Neural cell (in vitro differentiated cells): ENCODE measurements at regions not wholly inside any gene's neighbourhood (a gene's known extent, or its start where the extent isn't known, plus 50 kb on each side); places are given as distances from the start of the nearest gene placed in this dataset.

Source experiments
- H2AFZ ChIP-seq: fragments of 200-600, 300-800 bp; sonication (generic), shearing (Covaris generic); 2 replicates; pipeline ENCODE4 v1.6.0; 2014; ENCODE audit warnings: low read depth, mild to moderate bottlenecking, antibody characterized with exemption, low read length, moderate library complexity
- H3F3A ChIP-seq: fragments of 200-600 bp; shearing (Covaris generic); 2 replicates; pipeline ENCODE4 v1.6.1; 2016; ENCODE audit warnings: mild to moderate bottlenecking, moderate library complexity, mixed read lengths, antibody characterized with exemption, low read length; ENCODE audit not compliant: insufficient read depth, poor library complexity, severe bottlenecking
- H3K27ac ChIP-seq: fragments of 200-600, 300-800 bp; sonication (generic), shearing (Covaris generic); 2 replicates; pipeline ENCODE4 v1.5.1; 2014; ENCODE audit warnings: mild to moderate bottlenecking, low read length, moderate library complexity
- H3K27me3 ChIP-seq: fragments of 300-800, 200-600 bp; sonication (generic), shearing (Covaris generic); 2 replicates; pipeline ENCODE4 v1.6.0; 2014; ENCODE audit warnings: mild to moderate bottlenecking, low read depth, low read length, moderate library complexity; ENCODE audit not compliant: insufficient read depth
- H3K36me3 ChIP-seq: fragments of 300-800, 200-600 bp; sonication (generic), shearing (Covaris generic); 2 replicates; pipeline ENCODE4 v1.5.1; 2014; ENCODE audit warnings: mild to moderate bottlenecking, antibody characterized with exemption, low read length, moderate library complexity; ENCODE audit not compliant: insufficient read depth
- H3K4me2 ChIP-seq: fragments of 300-800, 200-600 bp; sonication (generic), shearing (Covaris generic); 2 replicates; pipeline ENCODE4 v1.6.0; 2014; ENCODE audit warnings: mild to moderate bottlenecking, low read length
- H3K4me3 ChIP-seq: fragments of 300-800, 200-600 bp; sonication (generic), shearing (Covaris generic); 2 replicates; pipeline ENCODE4 v1.5.1; 2014; ENCODE audit warnings: mild to moderate bottlenecking, low read length, moderate library complexity
- H3K79me2 ChIP-seq: fragments of 200-600 bp; shearing (Covaris generic); replicated peaks from 2 replicates; pipeline ENCODE4 v1.6.0; 2014; ENCODE audit warnings: mild to moderate bottlenecking, low read length, moderate library complexity; ENCODE audit not compliant: insufficient read depth
- H3K9ac ChIP-seq: fragments of 300-800, 200-600 bp; sonication (generic), shearing (Covaris generic); 2 replicates; pipeline ENCODE4 v1.6.1; 2016; ENCODE audit warnings: mild to moderate bottlenecking, low read length, mixed read lengths
- H3K9me2 ChIP-seq: fragments of 200-600 bp; shearing (Covaris generic); 2 replicates; pipeline ENCODE4 v1.6.1; 2016; ENCODE audit warnings: mild to moderate bottlenecking, low read length, mixed read lengths; ENCODE audit not compliant: insufficient read depth
- H3K9me3 ChIP-seq: fragments of 200-600, 300-800 bp; sonication (generic), shearing (Covaris generic); 2 replicates; pipeline ENCODE4 v1.6.1; 2016; ENCODE audit warnings: mild to moderate bottlenecking, mixed run types, low read length, moderate library complexity, mixed read lengths
- H4K20me1 ChIP-seq: fragments of 200-600 bp; shearing (Covaris generic); 2 replicates; pipeline ENCODE4 v1.6.1; 2016; ENCODE audit warnings: mild to moderate bottlenecking, mixed run types; ENCODE audit not compliant: insufficient read depth
- CTCF ChIP-seq: fragments of 450-650 bp; IDR thresholded peaks from 2 replicates; pipeline ENCODE4 v1.5.1; 2014; ENCODE audit warnings: antibody characterized with exemption, mild to moderate bottlenecking, moderate library complexity; ENCODE audit not compliant: poor library complexity, severe bottlenecking
- EP300 ChIP-seq: fragments of 450-650 bp; conservative IDR thresholded peaks from 2 replicates; pipeline ENCODE4 v1.6.1; 2014; ENCODE audit warnings: antibody characterized with exemption, mild to moderate bottlenecking, moderate library complexity; ENCODE audit not compliant: poor library complexity, severe bottlenecking
- EZH2 ChIP-seq: fragments of 200-600, 300-800 bp; shearing (Covaris generic), sonication (generic); IDR thresholded peaks from 2 replicates; pipeline ENCODE4 v1.6.1; 2014; ENCODE audit warnings: antibody characterized with exemption, low read length, borderline replicate concordance, mild to moderate bottlenecking; ENCODE audit not compliant: insufficient read depth, poor library complexity, severe bottlenecking
- MXI1 ChIP-seq: fragments of 450-650 bp; conservative IDR thresholded peaks from 2 replicates; pipeline ENCODE4 v1.6.1; 2014; ENCODE audit warnings: antibody characterized with exemption, mild to moderate bottlenecking; ENCODE audit not compliant: poor library complexity, severe bottlenecking
- POLR2AphosphoS5 ChIP-seq: IDR thresholded peaks from 2 replicates; pipeline ENCODE4 v1.6.1; 2012
- RAD21 ChIP-seq: fragments of 450-650 bp; conservative IDR thresholded peaks from 2 replicates; pipeline ENCODE4 v1.6.1; 2014; ENCODE audit warnings: antibody characterized with exemption, mild to moderate bottlenecking, moderate library complexity
- REST ChIP-seq: IDR thresholded peaks from 2 replicates; pipeline ENCODE4 v1.6.1; 2012; ENCODE audit warnings: borderline replicate concordance
- SMC3 ChIP-seq: fragments of 450-650 bp; conservative IDR thresholded peaks from 2 replicates; pipeline ENCODE4 v1.6.1; 2014; ENCODE audit warnings: antibody characterized with exemption, mild to moderate bottlenecking, moderate library complexity; ENCODE audit not compliant: poor library complexity
- TAF1 ChIP-seq: IDR thresholded peaks from 2 replicates; pipeline ENCODE4 v1.6.1; 2012; ENCODE audit warnings: low read depth

- Histone ChIP-seq H4K20me1 (no peaks in the 10 kb centered on the region), H3K9ac (no peak overlapping the region), H3K9me3 (no peaks in the 10 kb centered on the region), H3K27ac (no peak overlapping the region), H3K27me3 (no peaks in the 10 kb centered on the region), H3K9me2 (no peaks in the 10 kb centered on the region), H3K4me2 (no peak overlapping the region), H3K79me2 (no peaks in the 10 kb centered on the region), H2AFZ (no peak overlapping the region), H3F3A (no peaks in the 10 kb centered on the region), H3K36me3 (no peaks in the 10 kb centered on the region), H3K4me3 (no peak overlapping the region)
- no peak for TF ChIP-seq EP300
- TF ChIP-seq EZH2, result no peak
- no peak for TF ChIP-seq SMC3
- no peak for TF ChIP-seq CTCF
- no peak for TF ChIP-seq RAD21
- TF ChIP-seq MXI1, result no peak
- no peak for TF ChIP-seq POLR2AphosphoS5
- no peak for TF ChIP-seq REST
- TF ChIP-seq TAF1, result no peak
These were observed 151.0 kb upstream of the HDAC9 start for GRCh38 chr7:18344536-18344935.

GRCh38 chr7:18345641-18346234, 149.8 kb upstream of the HDAC9 start:
- no peaks in the 10 kb centered on the region for H3K79me2 ChIP-seq
- H3K9me3 ChIP-seq, result no peaks in the 10 kb centered on the region
- TF ChIP-seq SMC3 (peak; percentile 97), EP300 (no peak), EZH2 (no peak), MXI1 (no peak), POLR2AphosphoS5 (no peak), CTCF (peak; percentile 89), RAD21 (peak; percentile 90), REST (no peak)
- no peak overlapping the region for H3K4me2 ChIP-seq
- H3K27ac ChIP-seq, result no peak overlapping the region
- no peaks in the 10 kb centered on the region for H3K9me2 ChIP-seq
- H3K27me3 ChIP-seq, result no peaks in the 10 kb centered on the region
- no peaks in the 10 kb centered on the region for H3F3A ChIP-seq
- no peak overlapping the region for H3K4me3 ChIP-seq
- H2AFZ ChIP-seq, result no peak overlapping the region
- no peaks in the 10 kb centered on the region for H3K36me3 ChIP-seq
- no peaks in the 10 kb centered on the region for H4K20me1 ChIP-seq
- no peak overlapping the region for H3K9ac ChIP-seq
